ENCODE measurements at regions not wholly inside any gene's neighbourhood (a gene's known extent, or its start where the extent isn't known, plus 50 kb on each side); places are given as distances from the start of the nearest gene placed in this dataset.

DNA sequence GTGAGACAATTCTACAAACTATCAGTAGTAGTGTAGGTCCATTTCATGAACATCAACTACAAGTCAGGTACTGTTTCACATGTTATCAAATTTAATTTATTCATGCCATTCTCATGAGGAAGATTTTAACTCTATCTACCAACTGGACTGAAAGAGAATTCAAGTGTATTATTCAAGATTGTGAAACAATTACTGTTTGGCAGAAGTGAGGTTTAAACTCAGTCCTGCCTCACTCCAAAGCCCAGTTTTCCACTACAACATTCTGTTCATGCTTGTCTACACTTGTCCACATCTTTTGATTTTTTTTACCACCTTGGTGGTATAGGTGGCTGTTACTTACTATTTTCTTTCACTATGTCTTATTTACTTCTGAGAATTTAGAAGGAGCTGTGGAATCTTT is 272.9 kb downstream of the TGFB2 start:
- no TSS peak for BruUV-seq (replicated peaks)
- POLR2A ChIA-PET, result no interaction called here
- no peak for ATAC-seq

More for the DNA sequence above, 272.9 kb downstream of the TGFB2 start:
- Histone ChIP-seq H4K20me1 (ENCODE audit: insufficient read depth) (no peaks in the 10 kb centered on the region), H3K27ac (ENCODE audit: low read depth, low read length) (no peak overlapping the region), H3K4me2 (ENCODE audit: low read length) (no peak overlapping the region), H3K27me3 (ENCODE audit: insufficient read depth, low read length) (no peaks in the 10 kb centered on the region), H3K9me3 (ENCODE audit: control insufficient read depth in 1 of 2, insufficient read depth in 1 of 2, low read depth in 1 of 2, low read length in 2 of 2) (no peaks in the 10 kb centered on the region), H3K9me2 (ENCODE audit: insufficient read depth) (no peaks in the 10 kb centered on the region), H3K4me1 (ENCODE audit: control insufficient read depth in 1 of 2, insufficient read depth in 2 of 2, low read length in 2 of 2) (no peaks in the 10 kb centered on the region; a peak in 1 of 4 replicates), H3K36me3 (ENCODE audit: control insufficient read depth in 1 of 2, insufficient read depth in 2 of 2, low read length in 2 of 2) (no peaks in the 10 kb centered on the region), H3K9ac (ENCODE audit: low read length) (no peak overlapping the region), H3K4me3 (replicated peaks in 1 of 2; ENCODE audit: low read depth in 1 of 2, low read length in 2 of 2) (no peak overlapping the region), H2AFZ (ENCODE audit: low read depth, low read length, poor library complexity, severe bottlenecking) (no peak overlapping the region), H3K79me2 (ENCODE audit: insufficient read depth, low read length) (no peaks in the 10 kb centered on the region)
- ChIA-PET RAD21 (ENCODE audit: low non-redundant PET in 1 of 2, low total read pairs in 2 of 2, uncharacterized antibody in 2 of 2, unreplicated experiment in 2 of 2) (no interaction called here), CTCF (no interaction called here)
- no peak for DNase-seq (ENCODE audit: low read depth, low spot score)
- TF ChIP-seq SP1 (IDR thresholded peaks at IDR 0.05; ENCODE audit: low read depth), result no peak
- TF ChIP-seq ELF1 (IDR thresholded peaks at IDR 0.05; ENCODE audit: borderline replicate concordance, low read depth), result no peak
- no peak for TF ChIP-seq ZNF274 (IDR thresholded peaks at IDR 0.05; ENCODE audit: low read depth, low read length)
- no peak for TF ChIP-seq JUND (IDR thresholded peaks at IDR 0.05)
- TF ChIP-seq REST (IDR thresholded peaks at IDR 0.05; ENCODE audit: low read depth), result no peak
- TF ChIP-seq MAX (IDR thresholded peaks at IDR 0.05), result no peak
- no peak for TF ChIP-seq CBX3 (IDR thresholded peaks at IDR 0.05; ENCODE audit: low read depth)
- no peak for TF ChIP-seq POLR2AphosphoS5 (IDR thresholded peaks at IDR 0.05; ENCODE audit: low read depth, low read length)
- no peak for TF ChIP-seq EZH2phosphoT487 (IDR thresholded peaks at IDR 0.05; ENCODE audit: borderline replicate concordance)
- no peak for TF ChIP-seq FOSL1 (IDR thresholded peaks at IDR 0.05; ENCODE audit: low read depth)
- TF ChIP-seq, protein P1, sequence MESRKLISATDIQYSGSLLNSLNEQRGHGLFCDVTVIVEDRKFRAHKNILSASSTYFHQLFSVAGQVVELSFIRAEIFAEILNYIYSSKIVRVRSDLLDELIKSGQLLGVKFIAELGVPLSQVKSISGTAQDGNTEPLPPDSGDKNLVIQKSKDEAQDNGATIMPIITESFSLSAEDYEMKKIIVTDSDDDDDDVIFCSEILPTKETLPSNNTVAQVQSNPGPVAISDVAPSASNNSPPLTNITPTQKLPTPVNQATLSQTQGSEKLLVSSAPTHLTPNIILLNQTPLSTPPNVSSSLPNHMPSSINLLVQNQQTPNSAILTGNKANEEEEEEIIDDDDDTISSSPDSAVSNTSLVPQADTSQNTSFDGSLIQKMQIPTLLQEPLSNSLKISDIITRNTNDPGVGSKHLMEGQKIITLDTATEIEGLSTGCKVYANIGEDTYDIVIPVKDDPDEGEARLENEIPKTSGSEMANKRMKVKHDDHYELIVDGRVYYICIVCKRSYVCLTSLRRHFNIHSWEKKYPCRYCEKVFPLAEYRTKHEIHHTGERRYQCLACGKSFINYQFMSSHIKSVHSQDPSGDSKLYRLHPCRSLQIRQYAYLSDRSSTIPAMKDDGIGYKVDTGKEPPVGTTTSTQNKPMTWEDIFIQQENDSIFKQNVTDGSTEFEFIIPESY (IDR thresholded peaks at IDR 0.05; ENCODE audit: extremely low read depth, insufficient replicate concordance, low read length), result no peak
- no peak for TF ChIP-seq CEBPB (IDR thresholded peaks at IDR 0.05; ENCODE audit: low read depth)
- no peak for TF ChIP-seq EGR1 (IDR thresholded peaks at IDR 0.05; ENCODE audit: low read depth)
- no peak for TF ChIP-seq EZH2 (IDR thresholded peaks at IDR 0.05)
- TF ChIP-seq ZFX (IDR thresholded peaks at IDR 0.05), result no peak
- TF ChIP-seq, protein P2, sequence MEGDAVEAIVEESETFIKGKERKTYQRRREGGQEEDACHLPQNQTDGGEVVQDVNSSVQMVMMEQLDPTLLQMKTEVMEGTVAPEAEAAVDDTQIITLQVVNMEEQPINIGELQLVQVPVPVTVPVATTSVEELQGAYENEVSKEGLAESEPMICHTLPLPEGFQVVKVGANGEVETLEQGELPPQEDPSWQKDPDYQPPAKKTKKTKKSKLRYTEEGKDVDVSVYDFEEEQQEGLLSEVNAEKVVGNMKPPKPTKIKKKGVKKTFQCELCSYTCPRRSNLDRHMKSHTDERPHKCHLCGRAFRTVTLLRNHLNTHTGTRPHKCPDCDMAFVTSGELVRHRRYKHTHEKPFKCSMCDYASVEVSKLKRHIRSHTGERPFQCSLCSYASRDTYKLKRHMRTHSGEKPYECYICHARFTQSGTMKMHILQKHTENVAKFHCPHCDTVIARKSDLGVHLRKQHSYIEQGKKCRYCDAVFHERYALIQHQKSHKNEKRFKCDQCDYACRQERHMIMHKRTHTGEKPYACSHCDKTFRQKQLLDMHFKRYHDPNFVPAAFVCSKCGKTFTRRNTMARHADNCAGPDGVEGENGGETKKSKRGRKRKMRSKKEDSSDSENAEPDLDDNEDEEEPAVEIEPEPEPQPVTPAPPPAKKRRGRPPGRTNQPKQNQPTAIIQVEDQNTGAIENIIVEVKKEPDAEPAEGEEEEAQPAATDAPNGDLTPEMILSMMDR (IDR thresholded peaks at IDR 0.05 in 2 of 3, conservative IDR thresholded peaks at IDR 0.05 in 1 of 3; ENCODE audit: borderline replicate concordance in 1 of 3, insufficient read depth in 1 of 3, low read depth in 2 of 3, low read length in 2 of 3), result no peak
- no peak for TF ChIP-seq TCF7L2 (IDR thresholded peaks at IDR 0.05; ENCODE audit: borderline replicate concordance, extremely low read depth, insufficient read depth, insufficient read length)
- TF ChIP-seq SIN3A (IDR thresholded peaks at IDR 0.05; ENCODE audit: low read depth), result no peak
- TF ChIP-seq SRF (IDR thresholded peaks at IDR 0.05; ENCODE audit: low read depth), result no peak
- intact Hi-C loops (cut with micrococcal nuclease), result no loop called here
